GM12891 (cell line): ENCODE measurements at regions not wholly inside any gene's neighbourhood (a gene's known extent, or its start where the extent isn't known, plus 50 kb on each side); places are given as distances from the start of the nearest gene placed in this dataset.

Experiments used
- POLR2A ChIP-seq: IDR thresholded peaks from 2 replicates; pipeline ENCODE4 v1.6.1; 2011; ENCODE audit warnings: low read depth, low read length, control low read depth
- POLR2AphosphoS5 ChIP-seq: IDR thresholded peaks from 2 replicates; pipeline ENCODE4 v1.6.1; 2011; ENCODE audit warnings: low read depth, low read length, control low read depth
- SPI1 ChIP-seq: IDR thresholded peaks from 2 replicates; pipeline ENCODE4 v1.6.1; 2011; ENCODE audit warnings: low read depth, low read length, control low read depth
- TAF1 ChIP-seq: IDR thresholded peaks from 2 replicates; pipeline ENCODE4 v1.6.1; 2011; ENCODE audit warnings: low read depth, low read length, control low read depth

- TF ChIP-seq POLR2A (no peak), POLR2AphosphoS5 (no peak), TAF1 (no peak), SPI1 (no peak)
Measured at GRCh38 chr21:32182449-32182848, 96.4 kb downstream of the MIS18A start.
